Activated CD4-positive, CD25-positive, alpha-beta regulatory T cell treated with anti-CD3 and anti-CD28 coated beads, Interleukin-2, amount 50 U/mL, for 16 hours (primary cell): ENCODE measurements at regions not wholly inside any gene's neighbourhood (a gene's known extent, or its start where the extent isn't known, plus 50 kb on each side); places are given as distances from the start of the nearest gene placed in this dataset.

Source experiments
- DNase-seq: peaks from one replicate; pipeline ENCODE4 v3.0.0-alpha.2; 2020; ENCODE audit warnings: low read depth, low spot score

- no peak for DNase-seq
These were observed 644.6 kb upstream of the RAB6C start for GRCh38 chr2:129334696-129335410.

- no peak for DNase-seq
These were observed 643.2 kb upstream of the RAB6C start for GRCh38 chr2:129336276-129336675.

DNA sequence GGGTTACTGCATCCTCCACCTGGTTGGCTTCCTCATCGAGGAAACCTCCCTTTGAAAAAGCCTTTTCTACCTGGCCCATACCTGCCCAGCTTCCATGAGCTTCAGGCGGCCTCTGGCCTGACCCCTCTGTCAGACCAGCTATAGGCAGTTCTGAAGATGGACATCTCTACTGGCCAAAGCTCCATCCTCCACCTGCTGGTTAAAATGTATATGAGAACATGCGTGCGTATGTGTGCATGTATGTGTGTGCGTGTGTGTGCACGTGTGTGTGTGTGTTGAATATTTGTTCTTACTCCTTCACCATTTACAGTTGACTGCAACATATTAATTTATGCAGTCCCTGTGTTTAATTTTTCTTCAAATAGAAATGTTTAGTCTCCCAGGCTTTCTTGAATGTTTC lies 642.4 kb upstream of the RAB6C start:
- DNase-seq = no peak

GRCh38 chr2:129345540-129345939 lies 633.9 kb upstream of the RAB6C start:
- no peak for DNase-seq

- DNase-seq = no peak
These were observed 631.8 kb upstream of the RAB6C start for GRCh38 chr2:129347486-129348217.

GRCh38 chr2:129354631-129355030 lies 624.8 kb upstream of the RAB6C start:
- DNase-seq = no peak

DNA sequence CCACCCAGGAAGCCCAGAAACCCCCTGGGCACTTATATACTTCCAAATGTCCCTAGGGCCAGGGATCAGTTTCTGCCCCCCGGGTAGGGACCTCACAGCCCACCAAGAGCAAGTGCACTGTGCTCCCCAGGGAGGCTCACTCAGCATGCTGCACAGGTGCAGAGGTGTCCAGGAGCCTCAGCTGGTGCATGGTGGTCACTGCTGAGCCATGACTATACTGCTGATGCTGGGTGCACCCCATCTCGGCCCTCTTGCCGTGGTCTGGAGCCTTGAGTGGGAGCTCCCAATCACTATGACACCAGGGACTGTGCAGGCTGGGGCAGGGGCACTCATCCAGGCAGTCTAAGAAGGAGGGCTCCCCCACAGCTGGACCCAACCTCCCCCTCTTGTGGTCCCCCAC lies 617.8 kb upstream of the RAB6C start:
- DNase-seq = no peak

GRCh38 chr2:129366263-129366662 lies 613.2 kb upstream of the RAB6C start:
- DNase-seq = no peak

GRCh38 chr2:129367107-129367506 lies 612.4 kb upstream of the RAB6C start:
- DNase-seq = no peak

- no peak for DNase-seq
These were observed 610.0 kb upstream of the RAB6C start for GRCh38 chr2:129369437-129369836.

DNA sequence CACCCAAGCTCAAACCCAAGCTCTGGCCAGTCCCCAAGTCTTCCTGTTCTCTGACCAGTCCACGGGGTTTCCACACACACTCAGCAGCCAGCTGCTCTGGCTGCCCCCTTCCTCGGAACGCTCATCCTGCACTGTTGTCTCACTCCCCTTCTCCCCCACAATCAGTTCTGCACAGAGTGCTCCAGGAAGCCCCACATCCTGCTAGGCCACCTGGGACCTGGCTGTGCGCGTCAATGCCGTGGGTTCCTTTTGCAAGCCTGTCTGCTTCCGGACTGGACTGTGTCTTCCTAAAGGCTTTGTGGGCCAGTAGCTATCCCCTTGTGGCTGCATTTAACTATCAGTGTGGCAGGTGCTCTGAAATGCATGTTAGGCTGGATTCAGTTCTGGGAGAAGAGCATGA lies 605.0 kb upstream of the RAB6C start:
- no peak for DNase-seq

- DNase-seq = no peak
These were observed 603.6 kb upstream of the RAB6C start for GRCh38 chr2:129375632-129376425.

- no peak for DNase-seq
These were observed 602.9 kb upstream of the RAB6C start for GRCh38 chr2:129376426-129377077.

- no peak for DNase-seq
These were observed 602.4 kb upstream of the RAB6C start for GRCh38 chr2:129377078-129377469.

- no peak for DNase-seq
These were observed 601.3 kb upstream of the RAB6C start for GRCh38 chr2:129378186-129378585.

DNA sequence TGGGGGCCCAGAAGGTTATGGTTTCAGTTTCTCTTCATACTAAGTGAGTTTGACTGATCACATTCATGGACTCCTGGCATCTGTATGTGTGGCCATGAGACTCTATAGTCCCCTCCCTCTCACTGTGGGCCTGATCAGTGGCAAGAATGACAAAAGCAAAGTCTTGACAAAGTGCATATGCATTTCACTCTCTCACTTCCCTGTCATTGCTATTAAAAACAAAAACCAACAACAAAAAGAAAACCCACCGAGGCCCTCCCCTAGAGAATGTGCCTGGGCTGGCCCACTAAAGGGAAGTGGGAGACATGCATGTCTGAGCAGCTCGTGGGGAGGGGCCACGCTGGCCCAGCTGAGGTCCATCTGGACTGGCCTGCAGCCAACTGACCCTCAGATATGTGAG lies 600.1 kb upstream of the RAB6C start:
- DNase-seq = no peak

DNA sequence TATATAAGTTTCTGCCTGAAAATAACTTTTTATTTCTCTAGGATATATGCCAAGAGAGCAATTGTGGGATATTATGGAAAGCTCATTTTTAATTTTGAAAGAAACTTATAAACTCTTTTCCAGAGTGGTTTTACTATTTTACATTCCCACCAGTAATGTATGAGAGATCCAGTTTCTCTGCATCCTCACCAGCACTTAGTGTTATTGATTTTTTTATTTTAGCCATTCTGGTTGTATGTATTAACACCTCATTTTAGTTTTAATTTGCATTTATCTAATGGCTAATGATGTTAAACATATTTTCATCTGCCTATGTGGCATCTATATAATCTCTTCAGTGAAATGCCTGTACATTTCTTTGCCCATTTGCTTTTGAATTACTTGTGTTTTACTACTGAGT lies 597.7 kb upstream of the RAB6C start:
- DNase-seq = no peak

GRCh38 chr2:129388870-129389269 lies 590.6 kb upstream of the RAB6C start:
- DNase-seq = no peak

GRCh38 chr2:129393816-129394215 lies 585.6 kb upstream of the RAB6C start:
- DNase-seq = no peak

DNA sequence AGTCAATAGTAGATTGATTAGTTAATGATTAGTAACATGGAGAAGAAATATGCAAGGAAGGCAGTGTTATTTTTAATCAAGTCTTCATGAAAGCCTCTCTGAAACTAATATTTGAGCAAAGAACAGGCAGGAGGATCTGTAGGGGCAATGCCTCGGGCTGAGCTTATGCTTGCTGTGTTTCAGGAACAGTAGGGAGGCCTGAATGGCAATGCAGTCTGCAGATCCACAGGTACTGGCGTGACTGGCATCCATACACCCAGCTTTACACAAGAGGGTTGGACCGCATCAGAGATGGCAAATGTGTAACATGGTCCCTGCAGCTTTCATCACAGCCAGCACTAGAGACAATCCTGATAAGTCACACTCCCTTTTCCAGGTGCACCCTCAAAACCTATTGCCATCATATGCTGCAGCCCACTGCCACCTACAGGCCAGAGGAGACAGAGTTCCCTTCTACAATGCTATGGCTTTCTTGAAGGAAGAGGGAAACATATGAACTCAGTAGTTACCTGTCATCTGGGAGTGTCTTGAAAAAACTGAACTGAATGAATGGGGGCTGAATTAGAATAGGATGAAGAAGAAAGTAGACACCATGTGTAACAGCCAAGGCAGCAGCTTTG lies 582.4 kb upstream of the RAB6C start:
- no peak for DNase-seq

DNA sequence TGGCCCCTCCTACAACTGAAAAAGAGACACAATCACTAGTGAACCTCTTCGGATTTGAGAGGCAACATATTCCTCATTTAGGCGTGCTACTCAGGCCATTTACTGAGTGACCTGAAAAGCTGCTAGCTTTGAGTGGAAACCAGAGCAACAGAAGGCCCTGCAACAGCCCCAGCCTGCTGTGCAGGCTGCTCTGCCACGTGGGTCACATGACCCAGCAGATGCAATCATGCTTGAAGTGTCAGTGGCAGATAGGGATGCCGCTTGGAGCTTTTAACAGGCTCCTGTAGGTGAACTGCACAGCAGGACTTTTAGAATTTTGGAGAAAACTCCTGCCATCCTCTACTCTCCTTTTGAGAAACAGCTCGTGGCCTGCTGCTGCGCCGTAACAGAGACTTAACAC lies 578.6 kb upstream of the RAB6C start:
- DNase-seq = no peak

- no peak for DNase-seq
These were observed 577.4 kb upstream of the RAB6C start for GRCh38 chr2:129402076-129402475.
